OCI-LY1 (cell line): ENCODE measurements at regions not wholly inside any gene's neighbourhood (a gene's known extent, or its start where the extent isn't known, plus 50 kb on each side); places are given as distances from the start of the nearest gene placed in this dataset.

Experiments used
- H2AFZ ChIP-seq: fragments of 200-600 bp; sonication (generic), shearing (Covaris generic); 2 replicates; pipeline ENCODE4 v1.6.0; 2014; ENCODE audit warnings: antibody characterized with exemption, mild to moderate bottlenecking, low read length
- H3F3A ChIP-seq: fragments of 200-600 bp; sonication (generic), shearing (Covaris generic); 2 replicates; pipeline ENCODE4 v1.6.0; 2014; ENCODE audit warnings: mild to moderate bottlenecking, antibody characterized with exemption, low read length, moderate library complexity; ENCODE audit not compliant: insufficient read depth
- H3K27ac ChIP-seq: fragments of 200-600 bp; sonication (generic); 2 replicates; pipeline ENCODE4 v1.5.1; 2014; ENCODE audit warnings: low read length, mixed run types, mild to moderate bottlenecking, low read depth; ENCODE audit not compliant: poor library complexity, severe bottlenecking
- H3K27me3 ChIP-seq: fragments of 200-600 bp; sonication (generic); 2 replicates; pipeline ENCODE4 v1.6.0; 2014; ENCODE audit warnings: antibody characterized with exemption, mild to moderate bottlenecking, low read length, moderate library complexity; ENCODE audit not compliant: insufficient read depth
- H3K36me3 ChIP-seq: fragments of 200-600 bp; sonication (generic); 2 replicates; pipeline ENCODE4 v1.6.1; 2014; ENCODE audit warnings: mild to moderate bottlenecking, antibody characterized with exemption, low read length, moderate library complexity, mixed read lengths; ENCODE audit not compliant: insufficient read depth
- H3K4me1 ChIP-seq: fragments of 200-600 bp; sonication (generic); 2 replicates; pipeline ENCODE4 v1.5.1; 2014; ENCODE audit warnings: mild to moderate bottlenecking, low read length, moderate library complexity; ENCODE audit not compliant: insufficient read depth, severe bottlenecking
- H3K4me2 ChIP-seq: fragments of 200-600 bp; sonication (generic), shearing (Covaris generic); 2 replicates; pipeline ENCODE4 v1.6.1; 2014; ENCODE audit warnings: low read length
- H3K4me3 ChIP-seq: fragments of 200-600 bp; sonication (generic); 2 replicates; pipeline ENCODE4 v1.5.1; 2014; ENCODE audit warnings: low read length, low read depth, mild to moderate bottlenecking, mixed read lengths; ENCODE audit not compliant: poor library complexity, severe bottlenecking
- H3K79me2 ChIP-seq: fragments of 200-600 bp; shearing (Covaris generic); 2 replicates; pipeline ENCODE4 v1.6.1; 2016; ENCODE audit warnings: mixed run types, low read length, mixed read lengths; ENCODE audit not compliant: insufficient read depth
- H3K9ac ChIP-seq: fragments of 200-600 bp; sonication (generic), shearing (Covaris generic); 2 replicates; pipeline ENCODE4 v1.6.1; 2014; ENCODE audit warnings: mild to moderate bottlenecking, low read length, mixed read lengths
- H3K9me2 ChIP-seq: fragments of 200-600 bp; sonication (generic), shearing (Covaris generic); 2 replicates; pipeline ENCODE4 v1.6.1; 2014; ENCODE audit warnings: low read depth, mild to moderate bottlenecking, low read length, mixed read lengths
- H3K9me3 ChIP-seq: fragments of 200-600 bp; shearing (Covaris generic); 2 replicates; pipeline ENCODE4 v1.6.1; 2014; ENCODE audit warnings: low read length, mixed read lengths
- H4K20me1 ChIP-seq: fragments of 200-600 bp; sonication (generic), shearing (Covaris generic); 2 replicates; pipeline ENCODE4 v1.6.0; 2016; ENCODE audit warnings: mild to moderate bottlenecking, low read length; ENCODE audit not compliant: insufficient read depth
- EZH2 ChIP-seq: fragments of 200-600 bp; sonication (generic), shearing (Covaris generic); IDR thresholded peaks from 2 replicates; pipeline ENCODE4 v1.8.0; 2017; ENCODE audit warnings: borderline replicate concordance, mixed run types, mild to moderate bottlenecking, antibody characterized with exemption, low read length, moderate library complexity, mixed read lengths
- TF ChIP-seq, protein P1 (sequence below): fragments of 200-600 bp; sonication (generic), shearing (Covaris generic); IDR thresholded peaks from 2 replicates; pipeline ENCODE4 v1.5.1; 2017; ENCODE audit warnings: mild to moderate bottlenecking, antibody characterized with exemption, low read length, moderate library complexity, mixed read lengths

DNA sequence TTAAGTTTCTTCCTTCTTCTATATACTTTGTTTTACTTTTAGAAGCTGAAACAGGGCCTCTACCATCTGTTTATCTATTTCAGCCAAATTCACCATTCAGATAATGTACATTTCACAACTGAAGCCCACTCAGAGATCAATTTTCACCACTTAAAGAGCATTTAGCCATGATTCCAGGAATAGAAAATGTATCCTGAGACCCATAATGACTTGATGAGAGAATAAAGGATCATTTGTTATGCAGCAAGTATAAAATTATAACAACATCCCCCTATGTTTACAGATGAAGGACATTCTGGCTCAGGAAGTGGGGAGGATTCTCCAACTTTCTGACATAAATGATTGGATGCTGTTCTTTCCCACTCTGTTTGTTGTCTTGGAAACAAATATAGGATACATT, 962.1 kb upstream of the EEF2KMT start:
- Histone ChIP-seq H3K9me2 (no peaks in the 10 kb centered on the region), H3K4me2 (no peak overlapping the region), H3K9me3 (no peaks in the 10 kb centered on the region), H3K79me2 (no peaks in the 10 kb centered on the region), H3K4me3 (no peak overlapping the region), H2AFZ (no peak overlapping the region), H3K4me1 (no peaks in the 10 kb centered on the region), H3F3A (no peaks in the 10 kb centered on the region), H4K20me1 (no peaks in the 10 kb centered on the region), H3K27me3 (no peaks in the 10 kb centered on the region), H3K9ac (no peak overlapping the region), H3K27ac (no peak overlapping the region), H3K36me3 (no peaks in the 10 kb centered on the region)
- TF ChIP-seq, protein P1, sequence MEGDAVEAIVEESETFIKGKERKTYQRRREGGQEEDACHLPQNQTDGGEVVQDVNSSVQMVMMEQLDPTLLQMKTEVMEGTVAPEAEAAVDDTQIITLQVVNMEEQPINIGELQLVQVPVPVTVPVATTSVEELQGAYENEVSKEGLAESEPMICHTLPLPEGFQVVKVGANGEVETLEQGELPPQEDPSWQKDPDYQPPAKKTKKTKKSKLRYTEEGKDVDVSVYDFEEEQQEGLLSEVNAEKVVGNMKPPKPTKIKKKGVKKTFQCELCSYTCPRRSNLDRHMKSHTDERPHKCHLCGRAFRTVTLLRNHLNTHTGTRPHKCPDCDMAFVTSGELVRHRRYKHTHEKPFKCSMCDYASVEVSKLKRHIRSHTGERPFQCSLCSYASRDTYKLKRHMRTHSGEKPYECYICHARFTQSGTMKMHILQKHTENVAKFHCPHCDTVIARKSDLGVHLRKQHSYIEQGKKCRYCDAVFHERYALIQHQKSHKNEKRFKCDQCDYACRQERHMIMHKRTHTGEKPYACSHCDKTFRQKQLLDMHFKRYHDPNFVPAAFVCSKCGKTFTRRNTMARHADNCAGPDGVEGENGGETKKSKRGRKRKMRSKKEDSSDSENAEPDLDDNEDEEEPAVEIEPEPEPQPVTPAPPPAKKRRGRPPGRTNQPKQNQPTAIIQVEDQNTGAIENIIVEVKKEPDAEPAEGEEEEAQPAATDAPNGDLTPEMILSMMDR = no peak
- TF ChIP-seq EZH2 = no peak

DNA sequence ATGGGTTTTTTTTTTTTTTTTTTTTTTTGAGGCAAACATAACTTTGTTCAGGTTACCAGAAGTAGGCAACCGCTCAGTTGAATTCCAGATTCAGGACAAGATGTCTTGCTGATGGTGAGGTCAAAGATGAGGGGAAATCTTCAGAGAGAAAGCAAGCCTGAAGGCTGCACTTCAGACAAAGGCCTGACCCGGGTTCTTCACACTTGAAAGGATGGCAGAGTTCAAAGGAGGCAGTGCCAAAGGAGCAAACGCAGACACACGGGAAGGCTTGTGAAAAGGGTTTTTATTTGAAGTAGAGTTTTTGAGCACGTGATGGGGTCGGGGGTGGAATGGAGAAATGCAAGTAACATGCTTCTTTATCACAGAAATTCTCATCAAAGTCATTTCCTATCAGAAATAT, 960.2 kb upstream of the EEF2KMT start:
- Histone ChIP-seq H3K36me3 (no peaks in the 10 kb centered on the region), H3K4me3 (no peak overlapping the region), H3K27ac (no peak overlapping the region), H2AFZ (no peak overlapping the region), H3K4me1 (no peaks in the 10 kb centered on the region), H3K9me2 (no peaks in the 10 kb centered on the region), H3F3A (no peaks in the 10 kb centered on the region), H3K4me2 (no peak overlapping the region), H4K20me1 (no peaks in the 10 kb centered on the region), H3K9ac (no peak overlapping the region), H3K27me3 (no peaks in the 10 kb centered on the region), H3K79me2 (no peaks in the 10 kb centered on the region), H3K9me3 (no peaks in the 10 kb centered on the region)
- no peak for TF ChIP-seq EZH2
- TF ChIP-seq, protein P1 = no peak

DNA sequence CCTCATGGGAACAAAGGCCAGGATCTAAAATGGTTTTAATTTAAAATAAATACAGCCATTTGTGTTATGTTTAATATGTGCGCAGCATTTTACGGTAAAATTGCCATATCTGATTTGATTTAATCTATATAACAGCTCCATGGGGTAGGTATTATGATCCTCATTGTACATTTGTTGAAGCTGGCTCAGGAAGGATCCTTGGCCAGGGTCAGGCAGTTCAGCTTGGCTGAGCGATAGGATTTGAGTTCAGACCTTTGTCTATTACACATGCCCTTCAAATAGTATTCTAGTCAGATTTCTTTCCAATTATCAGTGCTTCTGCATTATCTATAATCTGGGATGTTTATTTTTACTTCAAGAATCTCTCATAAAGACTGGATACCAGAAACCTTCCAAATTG, 950.4 kb upstream of the EEF2KMT start:
- no peak overlapping the region for H3K27ac ChIP-seq
- H2AFZ ChIP-seq = no peak overlapping the region
- no peaks in the 10 kb centered on the region for H3F3A ChIP-seq
- no peaks in the 10 kb centered on the region for H3K27me3 ChIP-seq
- no peak overlapping the region for H3K9ac ChIP-seq
- no peak for TF ChIP-seq EZH2
- TF ChIP-seq, protein P1 = no peak
- no peaks in the 10 kb centered on the region for H3K4me1 ChIP-seq
- H3K9me2 ChIP-seq = no peaks in the 10 kb centered on the region
- no peak overlapping the region for H3K4me2 ChIP-seq
- H3K9me3 ChIP-seq = no peaks in the 10 kb centered on the region
- H4K20me1 ChIP-seq = no peaks in the 10 kb centered on the region
- no peak overlapping the region for H3K4me3 ChIP-seq
- H3K36me3 ChIP-seq = no peaks in the 10 kb centered on the region
- H3K79me2 ChIP-seq = no peaks in the 10 kb centered on the region
